Fibroblast of lung (primary cell): ENCODE measurements at regions not wholly inside any gene's neighbourhood (a gene's known extent, or its start where the extent isn't known, plus 50 kb on each side); places are given as distances from the start of the nearest gene placed in this dataset.

ENCODE experiments used
- EZH2 ChIP-seq: IDR thresholded peaks from 2 replicates; pipeline ENCODE4 v1.5.1; 2012; ENCODE audit warnings: low read length, control low read depth, mild to moderate bottlenecking; ENCODE audit errors: missing control alignments
- TF ChIP-seq, protein P1 (sequence below), 2 donors: IDR thresholded peaks in 1 of 2; conservative IDR thresholded peaks in 1 of 2; 1 replicate in 1 of 2; 2 replicates in 1 of 2; pipeline ENCODE4 v1.5.1; 2011 to 2012; ENCODE audit warnings: low read length in 2 of 2, control low read depth in 1 of 2, inconsistent platforms in 1 of 2, low read depth in 1 of 2, mild to moderate bottlenecking in 1 of 2

DNA sequence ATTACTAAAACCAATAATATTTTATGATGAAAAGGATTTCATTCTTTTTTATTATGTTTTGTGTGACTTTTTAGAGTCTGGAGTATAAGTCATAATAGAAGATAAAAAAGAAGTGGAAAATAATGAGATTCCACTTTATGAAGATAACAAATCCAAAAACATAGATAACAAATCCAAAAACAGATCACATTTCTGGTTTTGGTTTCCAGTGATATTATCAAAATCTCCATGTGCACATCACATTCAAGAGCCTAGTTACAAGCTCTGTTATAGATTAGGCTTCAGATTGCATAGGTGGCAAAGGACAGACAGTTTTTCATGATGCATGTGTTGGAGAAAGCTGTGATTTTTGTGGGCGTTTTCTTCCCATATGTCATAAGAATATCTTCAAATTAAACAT is 648.2 kb downstream of the STK39 start:
- TF ChIP-seq, protein P1, sequence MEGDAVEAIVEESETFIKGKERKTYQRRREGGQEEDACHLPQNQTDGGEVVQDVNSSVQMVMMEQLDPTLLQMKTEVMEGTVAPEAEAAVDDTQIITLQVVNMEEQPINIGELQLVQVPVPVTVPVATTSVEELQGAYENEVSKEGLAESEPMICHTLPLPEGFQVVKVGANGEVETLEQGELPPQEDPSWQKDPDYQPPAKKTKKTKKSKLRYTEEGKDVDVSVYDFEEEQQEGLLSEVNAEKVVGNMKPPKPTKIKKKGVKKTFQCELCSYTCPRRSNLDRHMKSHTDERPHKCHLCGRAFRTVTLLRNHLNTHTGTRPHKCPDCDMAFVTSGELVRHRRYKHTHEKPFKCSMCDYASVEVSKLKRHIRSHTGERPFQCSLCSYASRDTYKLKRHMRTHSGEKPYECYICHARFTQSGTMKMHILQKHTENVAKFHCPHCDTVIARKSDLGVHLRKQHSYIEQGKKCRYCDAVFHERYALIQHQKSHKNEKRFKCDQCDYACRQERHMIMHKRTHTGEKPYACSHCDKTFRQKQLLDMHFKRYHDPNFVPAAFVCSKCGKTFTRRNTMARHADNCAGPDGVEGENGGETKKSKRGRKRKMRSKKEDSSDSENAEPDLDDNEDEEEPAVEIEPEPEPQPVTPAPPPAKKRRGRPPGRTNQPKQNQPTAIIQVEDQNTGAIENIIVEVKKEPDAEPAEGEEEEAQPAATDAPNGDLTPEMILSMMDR (conservative IDR thresholded peaks at IDR 0.05 in 1 of 2, IDR thresholded peaks at IDR 0.05 in 1 of 2; ENCODE audit: low read depth in 1 of 2, low read length in 2 of 2): no peak
- TF ChIP-seq EZH2: no peak
